PC-3 (cell line): ENCODE measurements at regions not wholly inside any gene's neighbourhood (a gene's known extent, or its start where the extent isn't known, plus 50 kb on each side); places are given as distances from the start of the nearest gene placed in this dataset.

Source experiments
- EZH2 ChIP-seq: fragments of 300-600 bp; sonication (generic); IDR thresholded peaks from one replicate; pipeline ENCODE4 v1.6.1; 2017; ENCODE audit warnings: antibody characterized with exemption, mild to moderate bottlenecking, low read length; ENCODE audit not compliant: unreplicated experiment
- TF ChIP-seq, protein P1 (sequence below): fragments of 300-600 bp; sonication (generic); conservative IDR thresholded peaks from 2 replicates; pipeline ENCODE4 v1.5.1; 2017; ENCODE audit warnings: antibody characterized with exemption, low read depth, mild to moderate bottlenecking, low read length

DNA sequence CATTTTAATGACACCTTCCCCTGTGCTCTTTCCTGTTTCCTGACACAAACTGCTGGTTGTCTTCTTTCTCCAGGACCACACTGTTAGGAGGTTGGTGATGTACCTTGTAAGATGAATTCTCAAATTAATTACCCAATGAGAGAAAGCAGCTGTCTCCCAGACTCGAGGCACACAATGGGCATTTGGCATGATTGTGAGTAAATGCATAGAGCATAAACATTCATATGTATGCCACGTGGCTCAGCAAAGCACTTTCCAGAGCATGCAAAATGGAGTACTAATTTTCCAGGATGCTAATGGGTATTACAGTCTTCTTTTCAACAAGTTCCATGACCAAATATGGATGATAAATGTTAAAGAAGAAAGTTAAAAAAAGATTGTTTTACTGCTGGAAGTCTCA is 235.2 kb upstream of the KLHL29 start:
- TF ChIP-seq, protein P1, sequence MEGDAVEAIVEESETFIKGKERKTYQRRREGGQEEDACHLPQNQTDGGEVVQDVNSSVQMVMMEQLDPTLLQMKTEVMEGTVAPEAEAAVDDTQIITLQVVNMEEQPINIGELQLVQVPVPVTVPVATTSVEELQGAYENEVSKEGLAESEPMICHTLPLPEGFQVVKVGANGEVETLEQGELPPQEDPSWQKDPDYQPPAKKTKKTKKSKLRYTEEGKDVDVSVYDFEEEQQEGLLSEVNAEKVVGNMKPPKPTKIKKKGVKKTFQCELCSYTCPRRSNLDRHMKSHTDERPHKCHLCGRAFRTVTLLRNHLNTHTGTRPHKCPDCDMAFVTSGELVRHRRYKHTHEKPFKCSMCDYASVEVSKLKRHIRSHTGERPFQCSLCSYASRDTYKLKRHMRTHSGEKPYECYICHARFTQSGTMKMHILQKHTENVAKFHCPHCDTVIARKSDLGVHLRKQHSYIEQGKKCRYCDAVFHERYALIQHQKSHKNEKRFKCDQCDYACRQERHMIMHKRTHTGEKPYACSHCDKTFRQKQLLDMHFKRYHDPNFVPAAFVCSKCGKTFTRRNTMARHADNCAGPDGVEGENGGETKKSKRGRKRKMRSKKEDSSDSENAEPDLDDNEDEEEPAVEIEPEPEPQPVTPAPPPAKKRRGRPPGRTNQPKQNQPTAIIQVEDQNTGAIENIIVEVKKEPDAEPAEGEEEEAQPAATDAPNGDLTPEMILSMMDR = no peak
- TF ChIP-seq EZH2 = no peak
